Fibroblast of pulmonary artery (primary cell): ENCODE measurements at regions not wholly inside any gene's neighbourhood (a gene's known extent, or its start where the extent isn't known, plus 50 kb on each side); places are given as distances from the start of the nearest gene placed in this dataset.

Experiments used
- DNase-seq: peaks from one replicate; pipeline ENCODE4 v3.0.0-alpha.2; 2010; ENCODE audit warnings: low read depth
- H3K4me3 ChIP-seq: replicated peaks from 2 replicates; pipeline ENCODE4 v1.5.1; 2011; ENCODE audit warnings: low read depth, mild to moderate bottlenecking, control low read depth, low read length, moderate library complexity
- CTCF ChIP-seq: IDR thresholded peaks from 2 replicates; pipeline ENCODE4 v1.5.1; 2011; ENCODE audit warnings: mild to moderate bottlenecking, control low read depth, low read length, inconsistent platforms; ENCODE audit errors: missing control alignments

GRCh38 chr10:61612450-61612849, 50.3 kb upstream of the CABCOCO1 start:
- DNase-seq: no peak
- no peak for TF ChIP-seq CTCF

GRCh38 chr10:61612009-61612408, 50.7 kb upstream of the CABCOCO1 start:
- DNase-seq: no peak
- no peak for TF ChIP-seq CTCF
- H3K4me3 ChIP-seq: no peak overlapping the region

More at GRCh38 chr10:61612450-61612849, 50.3 kb upstream of the CABCOCO1 start:
- H3K4me3 ChIP-seq: no peak overlapping the region

GRCh38 chr10:61609701-61610100, 53.0 kb upstream of the CABCOCO1 start:
- H3K4me3 ChIP-seq: no peak overlapping the region
- no peak for DNase-seq
- TF ChIP-seq CTCF: no peak

GRCh38 chr10:61608255-61609033, 54.3 kb upstream of the CABCOCO1 start:
- no peak for TF ChIP-seq CTCF
- H3K4me3 ChIP-seq: no peak overlapping the region
- DNase-seq: peak; percentile 30

- DNase-seq: no peak
- H3K4me3 ChIP-seq: no peak overlapping the region
- TF ChIP-seq CTCF: peak; percentile 60
These were observed 55.5 kb upstream of the CABCOCO1 start for GRCh38 chr10:61606959-61607907.

GRCh38 chr10:61605221-61605620, 57.5 kb upstream of the CABCOCO1 start:
- no peak overlapping the region for H3K4me3 ChIP-seq
- no peak for DNase-seq
- TF ChIP-seq CTCF: no peak
